ENCODE measurements at regions not wholly inside any gene's neighbourhood (a gene's known extent, or its start where the extent isn't known, plus 50 kb on each side); places are given as distances from the start of the nearest gene placed in this dataset.

- no peaks in the 10 kb centered on the region for H3K36me3 ChIP-seq
- TF ChIP-seq CTCF (IDR thresholded peaks at IDR 0.05) = no peak
- no peak for TF ChIP-seq POLR2A (IDR thresholded peaks at IDR 0.05)
- no peak for TF ChIP-seq EP300 (IDR thresholded peaks at IDR 0.05)
- no peak for TF ChIP-seq POLR2AphosphoS5 (IDR thresholded peaks at IDR 0.05)
- peaks cover 6% of the 10 kb centered on the region for H3K4me1 ChIP-seq
- no peaks in the 10 kb centered on the region for H3K27me3 ChIP-seq
- 82% methylated on average over 7 of the region's 7 CpGs for WGBS
- no peak overlapping the region for H3K4me3 ChIP-seq
- H3K9me3 ChIP-seq = no peaks in the 10 kb centered on the region
- DNase-seq (ENCODE audit: low spot score in 2 of 2) = no peak
- H3K27ac ChIP-seq = no peak overlapping the region
These were observed 115.8 kb upstream of the IGSF10 start for GRCh38 chr3:151576511-151577137.

GRCh38 chr3:151568184-151568583, 107.3 kb upstream of the IGSF10 start:
- TF ChIP-seq POLR2AphosphoS5 (IDR thresholded peaks at IDR 0.05) (no peak), CTCF (IDR thresholded peaks at IDR 0.05) (no peak)
- H3K27me3 ChIP-seq = no peaks in the 10 kb centered on the region
- no peaks in the 10 kb centered on the region for H3K9me3 ChIP-seq
- H3K4me3 ChIP-seq = no peak overlapping the region
- no peak for DNase-seq (ENCODE audit: low spot score in 2 of 2)
- no peak overlapping the region for H3K27ac ChIP-seq
- whole genome bisulfite sequencing = 48% methylated on average over 4 of the region's 4 CpGs
- no peaks in the 10 kb centered on the region for H3K36me3 ChIP-seq
- H3K4me1 ChIP-seq = no peaks in the 10 kb centered on the region

- 83% methylated on average over 2 of the region's 2 CpGs for WGBS
- no peak overlapping the region for H3K4me3 ChIP-seq
- no peaks in the 10 kb centered on the region for H3K27me3 ChIP-seq
- no peak overlapping the region for H3K27ac ChIP-seq
- no peaks in the 10 kb centered on the region for H3K9me3 ChIP-seq
- H3K36me3 ChIP-seq = no peaks in the 10 kb centered on the region
- no peaks in the 10 kb centered on the region for H3K4me1 ChIP-seq
- no peak for DNase-seq (ENCODE audit: low spot score in 2 of 2)
- no peak for TF ChIP-seq POLR2AphosphoS5 (IDR thresholded peaks at IDR 0.05)
- TF ChIP-seq POLR2A (IDR thresholded peaks at IDR 0.05) = no peak
- no peak for TF ChIP-seq EP300 (IDR thresholded peaks at IDR 0.05)
- no peak for TF ChIP-seq CTCF (IDR thresholded peaks at IDR 0.05)
These were observed 106.6 kb upstream of the IGSF10 start for GRCh38 chr3:151567477-151567876.

GRCh38 chr3:151564261-151564660, 103.4 kb upstream of the IGSF10 start:
- Histone ChIP-seq H3K27ac (no peak overlapping the region), H3K27me3 (no peaks in the 10 kb centered on the region), H3K4me1 (no peaks in the 10 kb centered on the region), H3K36me3 (no peaks in the 10 kb centered on the region), H3K9me3 (no peaks in the 10 kb centered on the region), H3K4me3 (no peak overlapping the region)
- no peak for DNase-seq (ENCODE audit: low spot score in 2 of 2)
- TF ChIP-seq CTCF (IDR thresholded peaks at IDR 0.05) (no peak), POLR2AphosphoS5 (IDR thresholded peaks at IDR 0.05) (no peak), POLR2A (IDR thresholded peaks at IDR 0.05) (no peak), EP300 (IDR thresholded peaks at IDR 0.05) (no peak)
- 69% methylated on average over 2 of the region's 2 CpGs for WGBS

GRCh38 chr3:151563305-151563704, 102.4 kb upstream of the IGSF10 start:
- 40% methylated on average over 2 of the region's 2 CpGs for WGBS
- TF ChIP-seq POLR2AphosphoS5 (IDR thresholded peaks at IDR 0.05) (no peak), CTCF (IDR thresholded peaks at IDR 0.05) (no peak), POLR2A (IDR thresholded peaks at IDR 0.05) (no peak), EP300 (IDR thresholded peaks at IDR 0.05) (no peak)

More at GRCh38 chr3:151563305-151563704, 102.4 kb upstream of the IGSF10 start:
- no peaks in the 10 kb centered on the region for H3K4me1 ChIP-seq
- H3K4me3 ChIP-seq = no peak overlapping the region
- H3K27ac ChIP-seq = no peak overlapping the region
- no peak for DNase-seq (ENCODE audit: low spot score in 2 of 2)
- H3K9me3 ChIP-seq = no peaks in the 10 kb centered on the region
- H3K27me3 ChIP-seq = no peaks in the 10 kb centered on the region
- H3K36me3 ChIP-seq = no peaks in the 10 kb centered on the region

Measured in suprapubic skin (tissue), 4 donors.